Caco-2 (cell line): ENCODE measurements at regions not wholly inside any gene's neighbourhood (a gene's known extent, or its start where the extent isn't known, plus 50 kb on each side); places are given as distances from the start of the nearest gene placed in this dataset.

ENCODE experiments used
- BruUV-seq: library from RNA; stranded (reverse); fragments of 400-500 nt; replicated peaks from 2 replicates; lab custom pipeline; 2021; lab: Mats Ljungman, UMichigan
- CTCF ChIA-PET: fragments of 300-600 bp; sonication (Branson Sonifier 250); formaldehyde crosslinking; loops from one replicate; lab custom pipeline; 2022; ENCODE audit warnings: antibody characterized with exemption; lab: Charles Lee
- POLR2A ChIA-PET: fragments of 300-600 bp; sonication (Branson Sonifier 250); formaldehyde crosslinking; loops from one replicate; lab custom pipeline; 2022; ENCODE audit warnings: antibody characterized with exemption; lab: Charles Lee
- DNase-seq, 2 experiments: peaks; one replicate each; pipeline versions ENCODE4 v3.0.0 to v3.0.0-alpha.2; 2020 to 2022
- H3K27me3 ChIP-seq: replicated peaks from 2 replicates; pipeline ENCODE4 v1.6.0; 2011; ENCODE audit warnings: low read length; ENCODE audit not compliant: control insufficient read depth, insufficient read depth
- H3K36me3 ChIP-seq: 2 replicates; pipeline ENCODE4 v1.5.1; 2011; ENCODE audit warnings: low read length; ENCODE audit not compliant: control insufficient read depth, insufficient read depth
- H3K4me1 ChIP-seq: fragments of 250-450 bp; sonication (Bioruptor Pico); 2 replicates; pipeline ENCODE4 v1.5.1; 2020; ENCODE audit warnings: mild to moderate bottlenecking
- H3K4me3 ChIP-seq: 2 replicates; pipeline ENCODE4 v1.5.1; 2011; ENCODE audit warnings: low read depth, mild to moderate bottlenecking, control low read depth, low read length
- H3K9me3 ChIP-seq: fragments of 250-450 bp; sonication (Bioruptor Pico); 2 replicates; pipeline ENCODE4 v1.5.1; 2020; ENCODE audit warnings: mild to moderate bottlenecking, moderate library complexity
- H3K27ac Mint-ChIP-seq: one replicate; pipeline ENCODE4 v1.8.0; 2022; ENCODE audit warnings: mixed read lengths; ENCODE audit not compliant: unreplicated experiment
- H3K27me3 Mint-ChIP-seq: one replicate; pipeline ENCODE4 v1.8.0; 2022; ENCODE audit warnings: mixed read lengths; ENCODE audit not compliant: insufficient read depth, unreplicated experiment
- H3K36me3 Mint-ChIP-seq: one replicate; pipeline ENCODE4 v1.8.0; 2022; ENCODE audit warnings: mild to moderate bottlenecking, mixed read lengths; ENCODE audit not compliant: insufficient read depth, unreplicated experiment
- H3K4me1 Mint-ChIP-seq: one replicate; pipeline ENCODE4 v1.8.0; 2022; ENCODE audit warnings: low read depth, mixed read lengths; ENCODE audit not compliant: unreplicated experiment
- H3K4me3 Mint-ChIP-seq: one replicate; pipeline ENCODE4 v1.8.0; 2022; ENCODE audit warnings: mild to moderate bottlenecking, moderate library complexity, mixed read lengths; ENCODE audit not compliant: unreplicated experiment
- H3K9me3 Mint-ChIP-seq: one replicate; pipeline ENCODE4 v1.8.0; 2022; ENCODE audit warnings: mixed read lengths; ENCODE audit not compliant: unreplicated experiment
- intact Hi-C: fragments of 100-400 bp; cut with micrococcal nuclease; formaldehyde crosslinking; loops from one replicate; pipeline ENCODE4 v1.10.0; 2022; ENCODE audit not compliant: unreplicated experiment
- TF ChIP-seq, protein P1 (sequence below), 2 experiments: fragments of 200-600 bp in 1 of 2; IDR thresholded peaks; 1 replicate in 1 of 2; 2 replicates in 1 of 2; pipeline versions ENCODE4 v1.5.1 to v1.8.0; 2011 to 2022; ENCODE audit warnings: antibody characterized with exemption in 1 of 2, control low read depth in 1 of 2, inconsistent platforms in 1 of 2, low read depth in 1 of 2, low read length in 1 of 2, mild to moderate bottlenecking in 1 of 2, moderate library complexity in 1 of 2; ENCODE audit not compliant: insufficient read depth in 1 of 2, severe bottlenecking in 1 of 2, unreplicated experiment in 1 of 2

- H3K9me3 ChIP-seq, result no peaks in the 10 kb centered on the region
- POLR2A ChIA-PET, result no interaction called here
- H3K4me3 Mint-ChIP-seq, result no peak overlapping the region
- no peaks in the 10 kb centered on the region for H3K36me3 ChIP-seq
- H3K27me3 Mint-ChIP-seq, result peaks cover 6% of the 10 kb centered on the region
- H3K9me3 Mint-ChIP-seq, result no peaks in the 10 kb centered on the region
- no peak overlapping the region for H3K4me3 ChIP-seq
- CTCF ChIA-PET, result no interaction called here
- BruUV-seq, result no TSS peak
- H3K4me1 Mint-ChIP-seq, result peaks cover 15% of the 10 kb centered on the region
- H3K4me1 ChIP-seq, result peaks cover 9% of the 10 kb centered on the region; the same call in 1 of the 2 replicates
- no peak for DNase-seq
- H3K27me3 ChIP-seq, result no peaks in the 10 kb centered on the region
- intact Hi-C loops, result no loop called here
- no peak overlapping the region for H3K27ac Mint-ChIP-seq
- TF ChIP-seq, protein P1, sequence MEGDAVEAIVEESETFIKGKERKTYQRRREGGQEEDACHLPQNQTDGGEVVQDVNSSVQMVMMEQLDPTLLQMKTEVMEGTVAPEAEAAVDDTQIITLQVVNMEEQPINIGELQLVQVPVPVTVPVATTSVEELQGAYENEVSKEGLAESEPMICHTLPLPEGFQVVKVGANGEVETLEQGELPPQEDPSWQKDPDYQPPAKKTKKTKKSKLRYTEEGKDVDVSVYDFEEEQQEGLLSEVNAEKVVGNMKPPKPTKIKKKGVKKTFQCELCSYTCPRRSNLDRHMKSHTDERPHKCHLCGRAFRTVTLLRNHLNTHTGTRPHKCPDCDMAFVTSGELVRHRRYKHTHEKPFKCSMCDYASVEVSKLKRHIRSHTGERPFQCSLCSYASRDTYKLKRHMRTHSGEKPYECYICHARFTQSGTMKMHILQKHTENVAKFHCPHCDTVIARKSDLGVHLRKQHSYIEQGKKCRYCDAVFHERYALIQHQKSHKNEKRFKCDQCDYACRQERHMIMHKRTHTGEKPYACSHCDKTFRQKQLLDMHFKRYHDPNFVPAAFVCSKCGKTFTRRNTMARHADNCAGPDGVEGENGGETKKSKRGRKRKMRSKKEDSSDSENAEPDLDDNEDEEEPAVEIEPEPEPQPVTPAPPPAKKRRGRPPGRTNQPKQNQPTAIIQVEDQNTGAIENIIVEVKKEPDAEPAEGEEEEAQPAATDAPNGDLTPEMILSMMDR (IDR thresholded peaks at IDR 0.05; ENCODE audit: insufficient read depth in 1 of 2, low read depth in 1 of 2, low read length in 1 of 2, severe bottlenecking in 1 of 2, unreplicated experiment in 1 of 2), result no peak
- H3K36me3 Mint-ChIP-seq, result no peaks in the 10 kb centered on the region
These were observed 144.6 kb upstream of the NFIA start for GRCh38 chr1:60937720-60938119.

DNA sequence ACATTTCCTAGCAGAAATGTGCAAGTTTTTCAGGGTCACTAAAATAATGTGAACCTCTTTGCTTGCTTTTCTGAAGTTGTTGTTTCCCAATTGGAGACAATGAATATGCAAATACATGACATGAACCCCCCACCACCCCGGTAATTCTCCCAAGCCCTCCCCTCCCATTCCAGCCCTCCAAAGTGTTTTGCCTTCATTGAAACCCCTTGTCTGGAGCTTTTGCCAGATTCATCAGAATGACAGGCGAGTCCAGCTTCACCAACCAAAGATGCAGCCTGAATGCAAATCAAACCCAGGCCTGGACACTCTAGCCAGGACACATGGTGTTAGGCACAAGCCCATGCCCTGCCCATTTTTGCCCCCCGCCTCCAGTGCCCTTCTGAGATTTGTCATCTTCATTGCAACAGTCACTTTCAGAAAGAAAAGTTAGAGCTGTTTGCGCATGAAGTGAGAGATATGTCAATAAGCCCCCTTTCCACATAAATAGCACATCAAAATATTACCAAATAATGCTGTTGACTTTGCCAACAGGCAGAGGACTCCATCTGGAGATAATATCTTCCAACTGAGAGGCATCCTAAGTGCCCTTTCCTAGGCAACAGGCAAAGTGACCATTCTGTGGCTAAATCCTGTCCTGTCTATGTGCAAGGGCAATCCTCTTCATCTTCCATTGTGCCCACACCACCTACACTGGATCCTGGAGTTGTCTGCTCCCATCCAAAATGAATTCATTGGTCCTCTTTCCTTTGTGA, 145.6 kb upstream of the NFIA start:
- CTCF ChIA-PET, result no interaction called here
- H3K4me3 ChIP-seq, result no peak overlapping the region
- H3K36me3 ChIP-seq, result no peaks in the 10 kb centered on the region
- TF ChIP-seq, protein P1 (IDR thresholded peaks at IDR 0.05; ENCODE audit: insufficient read depth in 1 of 2, low read depth in 1 of 2, low read length in 1 of 2, severe bottlenecking in 1 of 2, unreplicated experiment in 1 of 2), result no peak
- no peaks in the 10 kb centered on the region for H3K36me3 Mint-ChIP-seq
- H3K27ac Mint-ChIP-seq, result no peak overlapping the region
- 0 out of 2 replicates have a peak, but pooled peaks cover 3% of the 10 kb centered on the region for H3K4me1 ChIP-seq
- H3K9me3 ChIP-seq, result no peaks in the 10 kb centered on the region
- no TSS peak for BruUV-seq
- H3K27me3 Mint-ChIP-seq, result peaks cover 6% of the 10 kb centered on the region
- POLR2A ChIA-PET, result no interaction called here
- peaks cover 7% of the 10 kb centered on the region for H3K4me1 Mint-ChIP-seq
- no peak overlapping the region for H3K4me3 Mint-ChIP-seq
- intact Hi-C loops, result no loop called here
- H3K27me3 ChIP-seq, result no peaks in the 10 kb centered on the region
- no peak for DNase-seq
- H3K9me3 Mint-ChIP-seq, result no peaks in the 10 kb centered on the region

DNA sequence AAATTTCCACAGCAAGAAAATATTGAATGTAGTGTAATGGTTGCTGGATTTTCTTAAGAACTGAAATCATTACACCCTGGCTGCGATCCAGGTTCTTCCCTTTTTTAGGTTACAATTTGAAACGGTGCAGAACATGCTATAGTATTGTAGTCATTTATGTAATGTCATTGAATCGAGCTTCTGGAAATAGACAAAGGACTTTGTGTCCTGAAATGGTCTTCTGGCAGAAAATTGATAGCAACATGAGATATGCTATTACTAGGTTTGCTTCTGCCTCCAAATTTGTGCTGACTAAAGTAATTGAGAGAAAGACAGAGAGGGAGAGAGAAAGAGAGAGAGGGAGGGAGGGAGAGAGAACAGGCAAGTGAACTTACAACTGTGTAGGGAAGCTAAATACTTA, 146.2 kb upstream of the NFIA start:
- TF ChIP-seq, protein P1 (IDR thresholded peaks at IDR 0.05; ENCODE audit: insufficient read depth in 1 of 2, low read depth in 1 of 2, low read length in 1 of 2, severe bottlenecking in 1 of 2, unreplicated experiment in 1 of 2), result no peak
- H3K4me1 Mint-ChIP-seq, result peaks cover 6% of the 10 kb centered on the region

More for the DNA sequence above, 146.2 kb upstream of the NFIA start:
- Histone ChIP-seq H3K27me3 (no peaks in the 10 kb centered on the region), H3K36me3 (no peaks in the 10 kb centered on the region), H3K4me1 (0 out of 2 replicates have a peak, but pooled peaks cover 3% of the 10 kb centered on the region), H3K9me3 (no peaks in the 10 kb centered on the region), H3K4me3 (no peak overlapping the region)
- intact Hi-C loops, result no loop called here
- no peaks in the 10 kb centered on the region for H3K36me3 Mint-ChIP-seq
- DNase-seq, result no peak
- no peaks in the 10 kb centered on the region for H3K9me3 Mint-ChIP-seq
- POLR2A ChIA-PET, result no interaction called here
- no TSS peak for BruUV-seq
- H3K4me3 Mint-ChIP-seq, result no peak overlapping the region
- peaks cover 6% of the 10 kb centered on the region for H3K27me3 Mint-ChIP-seq
- CTCF ChIA-PET, result no interaction called here
- no peak overlapping the region for H3K27ac Mint-ChIP-seq
